MM.1S (cell line): ENCODE measurements at regions not wholly inside any gene's neighbourhood (a gene's known extent, or its start where the extent isn't known, plus 50 kb on each side); places are given as distances from the start of the nearest gene placed in this dataset.

Experiments
- EZH2phosphoT487 ChIP-seq: fragments of 300-600 bp; sonication (generic); IDR thresholded peaks from 2 replicates; pipeline ENCODE4 v1.6.1; 2018; ENCODE audit warnings: antibody characterized with exemption, low read length
- TF ChIP-seq, protein P1 (sequence below): fragments of 300-600 bp; sonication (generic); IDR thresholded peaks from 2 replicates; pipeline ENCODE4 v1.5.1; 2016; ENCODE audit warnings: antibody characterized with exemption, low read length, mixed read lengths

- TF ChIP-seq, protein P1, sequence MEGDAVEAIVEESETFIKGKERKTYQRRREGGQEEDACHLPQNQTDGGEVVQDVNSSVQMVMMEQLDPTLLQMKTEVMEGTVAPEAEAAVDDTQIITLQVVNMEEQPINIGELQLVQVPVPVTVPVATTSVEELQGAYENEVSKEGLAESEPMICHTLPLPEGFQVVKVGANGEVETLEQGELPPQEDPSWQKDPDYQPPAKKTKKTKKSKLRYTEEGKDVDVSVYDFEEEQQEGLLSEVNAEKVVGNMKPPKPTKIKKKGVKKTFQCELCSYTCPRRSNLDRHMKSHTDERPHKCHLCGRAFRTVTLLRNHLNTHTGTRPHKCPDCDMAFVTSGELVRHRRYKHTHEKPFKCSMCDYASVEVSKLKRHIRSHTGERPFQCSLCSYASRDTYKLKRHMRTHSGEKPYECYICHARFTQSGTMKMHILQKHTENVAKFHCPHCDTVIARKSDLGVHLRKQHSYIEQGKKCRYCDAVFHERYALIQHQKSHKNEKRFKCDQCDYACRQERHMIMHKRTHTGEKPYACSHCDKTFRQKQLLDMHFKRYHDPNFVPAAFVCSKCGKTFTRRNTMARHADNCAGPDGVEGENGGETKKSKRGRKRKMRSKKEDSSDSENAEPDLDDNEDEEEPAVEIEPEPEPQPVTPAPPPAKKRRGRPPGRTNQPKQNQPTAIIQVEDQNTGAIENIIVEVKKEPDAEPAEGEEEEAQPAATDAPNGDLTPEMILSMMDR = no peak
- no peak for TF ChIP-seq EZH2phosphoT487
Observed at GRCh38 chr4:72896515-72896914, 173.0 kb downstream of the COX18 start.
